A549 (cell line): ENCODE measurements at regions not wholly inside any gene's neighbourhood (a gene's known extent, or its start where the extent isn't known, plus 50 kb on each side); places are given as distances from the start of the nearest gene placed in this dataset.

ENCODE experiments used
- ATAC-seq, 2 experiments: fragments of 200-7000 bp in 1 of 2; fragments of >200 bp in 1 of 2; cut with Nextera tagmentation in 1 of 2; cut with Tn5 transposase in 1 of 2; 3 replicates each; pipeline versions ENCODE4 v1.8.0 to v1.9.1; 2018 to 2020; ENCODE audit warnings: mild to moderate bottlenecking in 1 of 2, moderate library complexity in 1 of 2
- CTCF ChIA-PET: fragments of 300-600 bp; sonication (Branson Sonifier 250); formaldehyde crosslinking; extraction: SDS; loops from one replicate; lab custom pipeline; 2021; ENCODE audit warnings: antibody characterized with exemption, inconsistent platforms; lab: Yijun Ruan, JAX
- POLR2A ChIA-PET: fragments of 350-600 bp; formaldehyde crosslinking; extraction: SDS; loops from one replicate; lab custom pipeline; 2021; ENCODE audit warnings: antibody characterized with exemption, inconsistent platforms; lab: Yijun Ruan, JAX
- DNase-seq, 2 experiments: peaks; one replicate each; pipeline versions ENCODE4 v3.0.0 to v3.0.0-alpha.2; 2011 to 2016; ENCODE audit warnings: low read depth in 1 of 2, low spot score in 1 of 2
- FAIRE-seq: peaks from 2 replicates; lab custom pipeline; 2011; peaks lifted over from hg19 to GRCh38; lab: Jason Lieb, UNC
- H3K27ac ChIP-seq, 2 experiments: fragments of >200 bp; sonication (Bioruptor Twin); formaldehyde crosslinking; 3 replicates each; pipeline ENCODE4 v1.5.1; 2016 to 2017
- H3K4me1 ChIP-seq: fragments of >200 bp; sonication (Bioruptor Twin); formaldehyde crosslinking; 3 replicates; pipeline ENCODE4 v1.6.1; 2016
- H3K4me2 ChIP-seq: fragments of >200 bp; sonication (Bioruptor Twin); formaldehyde crosslinking; 3 replicates; pipeline ENCODE4 v1.6.1; 2016
- H3K4me3 ChIP-seq: fragments of >200 bp; sonication (Bioruptor Twin); formaldehyde crosslinking; 3 replicates; pipeline ENCODE4 v1.5.1; 2016
- H3K9me3 ChIP-seq: fragments of >200 bp; sonication (Bioruptor Twin); formaldehyde crosslinking; 3 replicates; pipeline ENCODE4 v1.6.1; 2016
- ATOH8 ChIP-seq: fragments of 250-450 bp; sonication (Bioruptor Pico); IDR thresholded peaks from 2 replicates; pipeline ENCODE4 v1.5.0; 2020; ENCODE audit warnings: low read depth, mild to moderate bottlenecking, moderate library complexity
- EHMT2 ChIP-seq: fragments of 200-600 bp; sonication (generic); IDR thresholded peaks from 2 replicates; pipeline ENCODE4 v1.6.1; 2016; ENCODE audit warnings: antibody characterized with exemption, low read depth, mild to moderate bottlenecking, moderate library complexity
- EP300 ChIP-seq, 2 experiments: fragments of >200 bp; sonication (Bioruptor Twin); formaldehyde crosslinking; IDR thresholded peaks; 2 replicates in 1 of 2; 3 replicates in 1 of 2; pipeline ENCODE4 v1.6.1; 2016 to 2017
- HDAC2 ChIP-seq: fragments of 200-600 bp; sonication (generic); IDR thresholded peaks from 2 replicates; pipeline ENCODE4 v1.6.1; 2016
- JUNB ChIP-seq: fragments of >200 bp; sonication (Bioruptor Twin); formaldehyde crosslinking; IDR thresholded peaks from 2 replicates; pipeline ENCODE4 v1.6.1; 2016
- KDM1A ChIP-seq: fragments of 200-600 bp; sonication (generic); IDR thresholded peaks from 2 replicates; pipeline ENCODE4 v1.6.1; 2016; ENCODE audit warnings: low read depth, mild to moderate bottlenecking
- PHF8 ChIP-seq: fragments of 200-600 bp; sonication (generic); IDR thresholded peaks from 2 replicates; pipeline ENCODE4 v1.6.1; 2016; ENCODE audit warnings: low read depth, mild to moderate bottlenecking, antibody characterized with exemption, moderate library complexity, borderline replicate concordance
- POLR2A ChIP-seq: IDR thresholded peaks from 2 replicates; pipeline ENCODE4 v1.6.1; 2012; ENCODE audit warnings: mild to moderate bottlenecking, low read length
- RAD21 ChIP-seq, 2 experiments: fragments of >200 bp in 1 of 2; sonication (Bioruptor Twin) in 1 of 2; formaldehyde crosslinking in 1 of 2; IDR thresholded peaks in 1 of 2; conservative IDR thresholded peaks in 1 of 2; 2 replicates in 1 of 2; 3 replicates in 1 of 2; pipeline ENCODE4 v1.6.1; 2012 to 2018; ENCODE audit warnings: inconsistent platforms in 1 of 2
- REST ChIP-seq: fragments of 200-600 bp; sonication (generic); IDR thresholded peaks from 2 replicates; pipeline ENCODE4 v1.6.1; 2016; ENCODE audit warnings: antibody characterized with exemption, mild to moderate bottlenecking, moderate library complexity
- TP53 ChIP-seq: fragments of 250-450 bp; sonication (Bioruptor Pico); IDR thresholded peaks from 2 replicates; pipeline ENCODE4 v1.5.0; 2021; ENCODE audit warnings: mild to moderate bottlenecking, moderate library complexity
- ZNF302 ChIP-seq: fragments of 250-450 bp; sonication (Bioruptor Pico); IDR thresholded peaks from 2 replicates; pipeline ENCODE4 v1.9.0; 2021; ENCODE audit warnings: inconsistent platforms, mild to moderate bottlenecking, moderate library complexity
- WGBS: methylation state at CpG from one replicate; pipeline ENCODE4 v1.1.6; 2017; ENCODE audit errors: missing lambda C conversion rate; 5-methylcytosine and 5-hydroxymethylcytosine counted together
- TF ChIP-seq, protein P1 (sequence below): fragments of >200 bp; sonication (Bioruptor Twin); formaldehyde crosslinking; IDR thresholded peaks from 3 replicates; pipeline ENCODE4 v1.5.1; 2016

- ChIA-PET CTCF (no interaction called here), POLR2A (no interaction called here)
- FAIRE-seq = no peak
- no peak for TF ChIP-seq KDM1A
- TF ChIP-seq, protein P1, sequence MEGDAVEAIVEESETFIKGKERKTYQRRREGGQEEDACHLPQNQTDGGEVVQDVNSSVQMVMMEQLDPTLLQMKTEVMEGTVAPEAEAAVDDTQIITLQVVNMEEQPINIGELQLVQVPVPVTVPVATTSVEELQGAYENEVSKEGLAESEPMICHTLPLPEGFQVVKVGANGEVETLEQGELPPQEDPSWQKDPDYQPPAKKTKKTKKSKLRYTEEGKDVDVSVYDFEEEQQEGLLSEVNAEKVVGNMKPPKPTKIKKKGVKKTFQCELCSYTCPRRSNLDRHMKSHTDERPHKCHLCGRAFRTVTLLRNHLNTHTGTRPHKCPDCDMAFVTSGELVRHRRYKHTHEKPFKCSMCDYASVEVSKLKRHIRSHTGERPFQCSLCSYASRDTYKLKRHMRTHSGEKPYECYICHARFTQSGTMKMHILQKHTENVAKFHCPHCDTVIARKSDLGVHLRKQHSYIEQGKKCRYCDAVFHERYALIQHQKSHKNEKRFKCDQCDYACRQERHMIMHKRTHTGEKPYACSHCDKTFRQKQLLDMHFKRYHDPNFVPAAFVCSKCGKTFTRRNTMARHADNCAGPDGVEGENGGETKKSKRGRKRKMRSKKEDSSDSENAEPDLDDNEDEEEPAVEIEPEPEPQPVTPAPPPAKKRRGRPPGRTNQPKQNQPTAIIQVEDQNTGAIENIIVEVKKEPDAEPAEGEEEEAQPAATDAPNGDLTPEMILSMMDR = no peak
- no peak for TF ChIP-seq POLR2A
- no peak for TF ChIP-seq ZNF302 (CRISPR knock-in tag)
- no peak for TF ChIP-seq PHF8
- no peak for TF ChIP-seq EP300 (IDR thresholded peaks at IDR 0.05)
- TF ChIP-seq JUNB = no peak
- TF ChIP-seq ATOH8 (CRISPR knock-in tag) = no peak
- no peak for TF ChIP-seq HDAC2
- no peaks in the 10 kb centered on the region for H3K4me1 ChIP-seq
- no peak for DNase-seq
- no peak for ATAC-seq
- no peak overlapping the region for H3K4me3 ChIP-seq
- no peak overlapping the region for H3K4me2 ChIP-seq
- H3K9me3 ChIP-seq = no peaks in the 10 kb centered on the region
- 0% methylated on average over 1 of the region's 1 CpG for WGBS
- H3K27ac ChIP-seq = no peak overlapping the region
Observed at GRCh38 chr6:88223298-88223697, 57.2 kb upstream of the CNR1 start.

DNA sequence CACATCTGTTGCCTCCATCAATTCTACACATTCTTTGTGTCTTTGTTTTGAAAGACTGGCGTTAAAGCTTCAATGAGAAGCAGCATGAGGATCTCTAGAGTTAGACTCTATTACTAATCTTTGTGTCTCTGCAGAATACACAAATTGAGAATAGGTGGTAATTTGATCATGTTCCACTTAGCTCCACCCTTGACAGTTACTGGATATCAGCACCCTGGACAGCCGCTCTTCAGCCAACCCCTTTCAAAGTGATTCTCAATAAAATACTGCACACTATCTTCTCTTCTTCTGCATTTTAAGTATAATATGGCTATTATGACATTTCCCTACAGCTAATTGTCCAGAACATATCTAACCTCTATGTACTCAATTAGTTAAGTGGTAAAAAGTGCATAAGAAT is 54.3 kb upstream of the CNR1 start:
- ATAC-seq (no peak), DNase-seq (peak in 1 of 2 experiments; percentile 2), FAIRE-seq (no peak)
- Histone ChIP-seq H3K9me3 (no peaks in the 10 kb centered on the region), H3K4me3 (no peak overlapping the region), H3K4me2 (no peak overlapping the region), H3K27ac (no peak overlapping the region), H3K4me1 (no peaks in the 10 kb centered on the region)
- ChIA-PET CTCF (no interaction called here), POLR2A (no interaction called here)
- WGBS = 48% methylated on average over 2 of the region's 2 CpGs
- peak; percentile 92 for TF ChIP-seq EHMT2
- peak; percentile 95 for TF ChIP-seq REST
- no peak for TF ChIP-seq RAD21 (conservative IDR thresholded peaks at IDR 0.05 in 1 of 2, IDR thresholded peaks at IDR 0.05 in 1 of 2)

- no peak overlapping the region for H3K4me3 ChIP-seq
- H3K4me2 ChIP-seq = no peak overlapping the region
- TF ChIP-seq TP53 (CRISPR knock-in tag) = no peak
- H3K4me1 ChIP-seq = no peaks in the 10 kb centered on the region
- CTCF ChIA-PET = no interaction called here
- ATAC-seq (no peak), FAIRE-seq (no peak), DNase-seq (no peak)
- H3K27ac ChIP-seq = no peak overlapping the region
- H3K9me3 ChIP-seq = no peaks in the 10 kb centered on the region
- POLR2A ChIA-PET = no interaction called here
- 38% methylated on average over 2 of the region's 2 CpGs for WGBS
Observed at GRCh38 chr6:88216182-88216581, 50.0 kb upstream of the CNR1 start.
